HG02678 (cell line): ENCODE measurements at regions not wholly inside any gene's neighbourhood (a gene's known extent, or its start where the extent isn't known, plus 50 kb on each side); places are given as distances from the start of the nearest gene placed in this dataset.
"Not testable (repeated sequence)": the region's sequence is repeated elsewhere in the genome, so short reads cannot be mapped to it uniquely, and the experiment has no call there.

Experiments
- ATAC-seq: cut with Tn5 transposase; IDR thresholded peaks from one replicate; pipeline ENCODE4 v1.9.1; 2021; ENCODE audit warnings: mild to moderate bottlenecking, moderate library complexity; ENCODE audit not compliant: unreplicated experiment

- no peak for ATAC-seq
These were observed 303.7 kb upstream of the PAPPA start for GRCh38 chr9:115849679-115850412.

GRCh38 chr9:115850548-115851304, 302.9 kb upstream of the PAPPA start:
- no peak for ATAC-seq

- no peak for ATAC-seq
These were observed 298.0 kb upstream of the PAPPA start for GRCh38 chr9:115855458-115856133.

GRCh38 chr9:115858421-115858820, 295.2 kb upstream of the PAPPA start:
- not testable (repeated sequence) for ATAC-seq

- no peak for ATAC-seq
These were observed 291.6 kb upstream of the PAPPA start for GRCh38 chr9:115862021-115862420.

- no peak for ATAC-seq
These were observed 289.0 kb upstream of the PAPPA start for GRCh38 chr9:115864581-115864980.

GRCh38 chr9:115867326-115867725, 286.3 kb upstream of the PAPPA start:
- ATAC-seq = no peak

- no peak for ATAC-seq
These were observed 275.6 kb upstream of the PAPPA start for GRCh38 chr9:115877852-115878438.

- no peak for ATAC-seq
These were observed 274.1 kb upstream of the PAPPA start for GRCh38 chr9:115879451-115879850.

GRCh38 chr9:115880221-115880885, 273.2 kb upstream of the PAPPA start:
- no peak for ATAC-seq

GRCh38 chr9:115882911-115883310, 270.7 kb upstream of the PAPPA start:
- no peak for ATAC-seq

- ATAC-seq = no peak
These were observed 269.9 kb upstream of the PAPPA start for GRCh38 chr9:115883467-115884329.

GRCh38 chr9:115884846-115885245, 268.7 kb upstream of the PAPPA start:
- ATAC-seq = no peak

GRCh38 chr9:115888131-115888530, 265.5 kb upstream of the PAPPA start:
- no peak for ATAC-seq

GRCh38 chr9:115891929-115892328, 261.7 kb upstream of the PAPPA start:
- no peak for ATAC-seq

GRCh38 chr9:115898478-115898877, 255.1 kb upstream of the PAPPA start:
- not testable (repeated sequence) for ATAC-seq

- ATAC-seq = no peak
These were observed 252.9 kb upstream of the PAPPA start for GRCh38 chr9:115900698-115901097.

- ATAC-seq = no peak
These were observed 242.6 kb upstream of the PAPPA start for GRCh38 chr9:115910959-115911358.

GRCh38 chr9:115912086-115912485, 241.5 kb upstream of the PAPPA start:
- ATAC-seq = no peak

GRCh38 chr9:115913696-115914095, 239.9 kb upstream of the PAPPA start:
- no peak for ATAC-seq
